Endodermal cell (in vitro differentiated cells): ENCODE measurements at regions not wholly inside any gene's neighbourhood (a gene's known extent, or its start where the extent isn't known, plus 50 kb on each side); places are given as distances from the start of the nearest gene placed in this dataset.

Experiments
- DNase-seq: peaks from one replicate; pipeline ENCODE4 v3.0.0-alpha.2; 2017
- H3K27ac ChIP-seq: 2 replicates; pipeline ENCODE4 v1.5.1; 2013; ENCODE audit warnings: mild to moderate bottlenecking, low read depth, low read length, moderate library complexity
- H3K27me3 ChIP-seq: 2 replicates; pipeline ENCODE4 v1.6.1; 2013; ENCODE audit warnings: mild to moderate bottlenecking, low read length, moderate library complexity; ENCODE audit not compliant: insufficient read depth, control insufficient read depth, poor library complexity, severe bottlenecking
- H3K36me3 ChIP-seq: 2 replicates; pipeline ENCODE4 v1.7.0; 2013; ENCODE audit warnings: mild to moderate bottlenecking, low read length, moderate library complexity; ENCODE audit not compliant: control insufficient read depth, insufficient read depth
- H3K4me1 ChIP-seq: one replicate; pipeline ENCODE4 v1.7.0; 2013; ENCODE audit warnings: low read length; ENCODE audit not compliant: control insufficient read depth, insufficient read depth
- H3K4me3 ChIP-seq: 2 replicates; pipeline ENCODE4 v1.5.1; 2013; ENCODE audit warnings: mild to moderate bottlenecking, low read length, moderate library complexity
- H3K9ac ChIP-seq: 2 replicates; pipeline ENCODE4 v1.6.1; 2013; ENCODE audit warnings: mild to moderate bottlenecking, low read length, moderate library complexity; ENCODE audit not compliant: poor library complexity, severe bottlenecking; ENCODE audit errors: extremely low read depth
- H3K9me3 ChIP-seq: 2 replicates; pipeline ENCODE4 v1.6.1; 2013; ENCODE audit warnings: mild to moderate bottlenecking, low read length, moderate library complexity; ENCODE audit not compliant: control insufficient read depth
- H3K27ac Mint-ChIP-seq: 2 replicates; pipeline ENCODE4 v1.8.0; 2020; ENCODE audit warnings: mixed read lengths
- H3K27me3 Mint-ChIP-seq: 2 replicates; pipeline ENCODE4 v1.8.0; 2021; ENCODE audit warnings: mild to moderate bottlenecking, mixed read lengths; ENCODE audit not compliant: insufficient read depth
- H3K36me3 Mint-ChIP-seq: 2 replicates; pipeline ENCODE4 v1.8.0; 2020; ENCODE audit warnings: low read depth, mixed read lengths
- H3K4me1 Mint-ChIP-seq: 2 replicates; pipeline ENCODE4 v1.8.0; 2020; ENCODE audit warnings: mixed read lengths
- H3K4me3 Mint-ChIP-seq: 2 replicates; pipeline ENCODE4 v1.8.0; 2020; ENCODE audit warnings: mild to moderate bottlenecking, moderate library complexity, mixed read lengths
- H3K9me3 Mint-ChIP-seq: 2 replicates; pipeline ENCODE4 v1.8.0; 2020; ENCODE audit warnings: mild to moderate bottlenecking, mixed read lengths
- CTCF ChIP-seq: fragments of 200-600 bp; sonication (generic); conservative IDR thresholded peaks from 2 replicates; pipeline ENCODE4 v1.5.0; 2021; ENCODE audit warnings: antibody characterized with exemption, mild to moderate bottlenecking
- WGBS, 2 experiments: methylation state at CpG; one replicate each; pipeline versions ENCODE4 v1.1.5 to v1.1.7; 2013; ENCODE audit warnings: missing lambda C conversion rate in 2 of 2, mixed read lengths in 1 of 2; ENCODE audit not compliant: insufficient coverage in 1 of 2, insufficient read length in 1 of 2; 5-methylcytosine and 5-hydroxymethylcytosine counted together

DNA sequence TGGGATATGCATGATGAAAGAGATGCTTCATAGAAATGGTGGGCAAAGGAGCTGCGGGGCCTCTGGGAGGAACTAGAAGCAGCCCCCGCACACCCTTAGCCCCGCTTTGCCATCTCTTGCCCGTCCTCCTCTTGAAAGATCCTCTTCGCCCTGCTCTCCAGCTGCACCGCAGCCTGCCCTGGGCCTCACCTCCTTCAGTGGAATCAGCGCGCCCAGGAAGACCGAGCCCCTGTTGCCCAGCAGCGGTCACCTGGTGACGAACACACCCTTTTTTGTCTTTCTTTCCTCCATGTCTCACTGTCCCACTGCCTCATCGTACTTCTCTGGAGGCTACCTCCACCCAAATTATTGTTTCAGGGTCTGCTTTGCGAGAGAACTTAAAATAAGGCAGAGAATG, 807.6 kb downstream of the UQCRFS1 start:
- peaks cover 3% of the 10 kb centered on the region for H3K27me3 Mint-ChIP-seq
- no peaks in the 10 kb centered on the region for H3K36me3 Mint-ChIP-seq
- H3K9me3 Mint-ChIP-seq: no peaks in the 10 kb centered on the region
- no peaks in the 10 kb centered on the region for H3K9me3 ChIP-seq
- H3K4me3 ChIP-seq: no peak overlapping the region
- H3K27ac ChIP-seq: peak overlapping the region; percentile 39
- no peak overlapping the region for H3K4me3 Mint-ChIP-seq
- no peaks in the 10 kb centered on the region for H3K36me3 ChIP-seq
- no peaks in the 10 kb centered on the region for H3K27me3 ChIP-seq
- H3K4me1 Mint-ChIP-seq: peaks cover 62% of the 10 kb centered on the region
- H3K4me1 ChIP-seq: peaks cover 9% of the 10 kb centered on the region
- TF ChIP-seq CTCF: no peak
- no peak for DNase-seq
- no peak overlapping the region for H3K27ac Mint-ChIP-seq
- WGBS, 2 experiments: 92 to 100% methylated on average over 3 to 13 of the region's 13 CpGs
- H3K9ac ChIP-seq: no peak overlapping the region

GRCh38 chr19:28404472-28404871, 808.5 kb downstream of the UQCRFS1 start:
- Histone ChIP-seq H3K27ac (no peak overlapping the region), H3K36me3 (no peaks in the 10 kb centered on the region), H3K4me3 (no peak overlapping the region), H3K9ac (no peak overlapping the region), H3K9me3 (no peaks in the 10 kb centered on the region), H3K27me3 (no peaks in the 10 kb centered on the region), H3K4me1 (peaks cover 9% of the 10 kb centered on the region)
- Mint-ChIP-seq H3K36me3 (no peaks in the 10 kb centered on the region), H3K27ac (no peak overlapping the region), H3K27me3 (peaks cover 3% of the 10 kb centered on the region), H3K4me3 (no peak overlapping the region), H3K9me3 (no peaks in the 10 kb centered on the region), H3K4me1 (peaks cover 61% of the 10 kb centered on the region)
- TF ChIP-seq CTCF: no peak
- WGBS, 2 experiments: 94 to 95% methylated on average over 4 of the region's 4 CpGs
- DNase-seq: no peak

DNA sequence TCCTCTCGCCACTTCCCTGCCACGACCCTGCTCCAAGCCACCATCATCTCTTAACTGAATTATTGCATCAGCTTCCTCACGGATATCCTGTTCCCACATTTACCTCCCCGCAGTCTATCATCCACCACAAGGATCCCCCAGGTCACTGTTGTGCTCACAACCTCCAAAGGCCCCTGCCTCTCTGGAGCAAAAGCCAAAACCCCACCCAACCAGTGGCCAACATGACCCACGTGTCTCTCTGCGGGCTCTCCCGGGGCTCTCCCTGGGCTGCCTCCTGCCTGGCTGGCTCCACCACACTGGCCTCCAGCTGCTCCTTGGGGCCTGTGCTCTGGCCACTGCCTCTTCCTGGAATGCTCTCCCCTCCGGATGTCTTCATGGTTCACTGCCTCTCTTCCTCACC, 809.3 kb downstream of the UQCRFS1 start:
- DNase-seq: no peak
- H3K9ac ChIP-seq: no peak overlapping the region
- Mint-ChIP-seq H3K36me3 (no peaks in the 10 kb centered on the region), H3K4me3 (no peak overlapping the region), H3K4me1 (peaks cover 56% of the 10 kb centered on the region), H3K9me3 (peaks cover 2% of the 10 kb centered on the region), H3K27me3 (peaks cover 3% of the 10 kb centered on the region), H3K27ac (no peak overlapping the region)
- H3K27ac ChIP-seq: no peak overlapping the region
- 89 to 92% methylated on average over 5 to 8 of the region's 8 CpGs for whole genome bisulfite sequencing, 2 experiments
- peaks cover 9% of the 10 kb centered on the region for H3K4me1 ChIP-seq
- no peaks in the 10 kb centered on the region for H3K27me3 ChIP-seq
- H3K9me3 ChIP-seq: no peaks in the 10 kb centered on the region
- H3K4me3 ChIP-seq: no peak overlapping the region
- no peaks in the 10 kb centered on the region for H3K36me3 ChIP-seq
- TF ChIP-seq CTCF: no peak
